Ascending aorta (tissue), 2 donors: ENCODE measurements at regions not wholly inside any gene's neighbourhood (a gene's known extent, or its start where the extent isn't known, plus 50 kb on each side); places are given as distances from the start of the nearest gene placed in this dataset.
"Not testable (repeated sequence)": the region's sequence is repeated elsewhere in the genome, so short reads cannot be mapped to it uniquely, and the experiment has no call there.

Experiments used
- DNase-seq, 2 donors: peaks; one replicate each; pipeline ENCODE4 v3.0.0-alpha.2; 2019; ENCODE audit warnings: low spot score in 2 of 2
- H3K27ac ChIP-seq, 2 donors: fragments of 200-600 bp; sonication (generic); one replicate each; pipeline ENCODE4 v1.5.1; 2016 to 2017; ENCODE audit warnings: mild to moderate bottlenecking in 1 of 2
- H3K27me3 ChIP-seq: fragments of 200-600 bp; sonication (generic); one replicate; pipeline ENCODE4 v1.5.1; 2017
- H3K36me3 ChIP-seq, 2 donors: fragments of 200-600 bp; sonication (generic); one replicate each; pipeline ENCODE4 v1.5.1; 2016
- H3K4me1 ChIP-seq, 2 donors: fragments of 200-600 bp; sonication (generic); one replicate each; pipeline ENCODE4 v1.5.1; 2016 to 2017; ENCODE audit warnings: mild to moderate bottlenecking in 1 of 2
- H3K4me3 ChIP-seq, 2 donors: fragments of 200-600 bp; sonication (generic); one replicate each; pipeline ENCODE4 v1.5.1; 2016 to 2017; ENCODE audit warnings: mild to moderate bottlenecking in 1 of 2
- H3K9me3 ChIP-seq, 2 donors: fragments of 200-600 bp; sonication (generic); one replicate each; pipeline ENCODE4 v1.5.1; 2016
- intact Hi-C: fragments of 100-400 bp; cut with DNase I; formaldehyde crosslinking; loops from one replicate; pipeline ENCODE4 v1.15.1; 2023
- TF ChIP-seq, protein P1 (sequence below), 3 experiments: fragments of 200-600 bp in 2 of 3; fragments of 450-650 bp in 1 of 3; sonication (generic) in 2 of 3; IDR thresholded peaks; one replicate each; pipeline ENCODE4 v1.5.1; 2016 to 2019; ENCODE audit warnings: antibody characterized with exemption in 3 of 3, mild to moderate bottlenecking in 1 of 3, moderate library complexity in 1 of 3

DNA sequence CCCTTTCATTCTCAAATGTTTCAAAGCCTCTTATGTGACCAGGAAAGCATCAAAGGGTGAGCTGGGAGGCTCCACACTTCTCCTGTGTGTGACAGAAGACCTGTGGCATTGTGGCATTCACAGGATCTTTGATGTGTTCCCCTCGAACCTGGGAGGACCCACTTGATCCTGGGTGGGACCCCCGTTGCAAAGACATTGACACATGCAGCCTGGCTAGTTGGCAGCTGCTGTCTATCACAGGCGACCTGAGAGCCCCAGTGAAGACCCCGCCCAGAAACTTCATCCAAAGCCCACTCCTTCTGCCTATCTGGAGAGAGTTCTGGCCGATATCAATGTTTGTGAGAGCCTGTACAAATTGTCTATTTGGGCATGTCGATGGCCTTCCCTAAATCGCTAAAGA, 140.4 kb upstream of the ATP2B2 start:
- Histone ChIP-seq H3K4me1 (no peaks in the 10 kb centered on the region), H3K36me3 (no peaks in the 10 kb centered on the region), H3K9me3 (no peaks in the 10 kb centered on the region), H3K27me3 (no peaks in the 10 kb centered on the region), H3K4me3 (no peak overlapping the region), H3K27ac (no peak overlapping the region)
- TF ChIP-seq, protein P1, sequence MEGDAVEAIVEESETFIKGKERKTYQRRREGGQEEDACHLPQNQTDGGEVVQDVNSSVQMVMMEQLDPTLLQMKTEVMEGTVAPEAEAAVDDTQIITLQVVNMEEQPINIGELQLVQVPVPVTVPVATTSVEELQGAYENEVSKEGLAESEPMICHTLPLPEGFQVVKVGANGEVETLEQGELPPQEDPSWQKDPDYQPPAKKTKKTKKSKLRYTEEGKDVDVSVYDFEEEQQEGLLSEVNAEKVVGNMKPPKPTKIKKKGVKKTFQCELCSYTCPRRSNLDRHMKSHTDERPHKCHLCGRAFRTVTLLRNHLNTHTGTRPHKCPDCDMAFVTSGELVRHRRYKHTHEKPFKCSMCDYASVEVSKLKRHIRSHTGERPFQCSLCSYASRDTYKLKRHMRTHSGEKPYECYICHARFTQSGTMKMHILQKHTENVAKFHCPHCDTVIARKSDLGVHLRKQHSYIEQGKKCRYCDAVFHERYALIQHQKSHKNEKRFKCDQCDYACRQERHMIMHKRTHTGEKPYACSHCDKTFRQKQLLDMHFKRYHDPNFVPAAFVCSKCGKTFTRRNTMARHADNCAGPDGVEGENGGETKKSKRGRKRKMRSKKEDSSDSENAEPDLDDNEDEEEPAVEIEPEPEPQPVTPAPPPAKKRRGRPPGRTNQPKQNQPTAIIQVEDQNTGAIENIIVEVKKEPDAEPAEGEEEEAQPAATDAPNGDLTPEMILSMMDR (IDR thresholded peaks at IDR 0.05): no peak
- intact Hi-C loops: no loop called here
- DNase-seq: peak in 1 of 2 donors; percentile 3

DNA sequence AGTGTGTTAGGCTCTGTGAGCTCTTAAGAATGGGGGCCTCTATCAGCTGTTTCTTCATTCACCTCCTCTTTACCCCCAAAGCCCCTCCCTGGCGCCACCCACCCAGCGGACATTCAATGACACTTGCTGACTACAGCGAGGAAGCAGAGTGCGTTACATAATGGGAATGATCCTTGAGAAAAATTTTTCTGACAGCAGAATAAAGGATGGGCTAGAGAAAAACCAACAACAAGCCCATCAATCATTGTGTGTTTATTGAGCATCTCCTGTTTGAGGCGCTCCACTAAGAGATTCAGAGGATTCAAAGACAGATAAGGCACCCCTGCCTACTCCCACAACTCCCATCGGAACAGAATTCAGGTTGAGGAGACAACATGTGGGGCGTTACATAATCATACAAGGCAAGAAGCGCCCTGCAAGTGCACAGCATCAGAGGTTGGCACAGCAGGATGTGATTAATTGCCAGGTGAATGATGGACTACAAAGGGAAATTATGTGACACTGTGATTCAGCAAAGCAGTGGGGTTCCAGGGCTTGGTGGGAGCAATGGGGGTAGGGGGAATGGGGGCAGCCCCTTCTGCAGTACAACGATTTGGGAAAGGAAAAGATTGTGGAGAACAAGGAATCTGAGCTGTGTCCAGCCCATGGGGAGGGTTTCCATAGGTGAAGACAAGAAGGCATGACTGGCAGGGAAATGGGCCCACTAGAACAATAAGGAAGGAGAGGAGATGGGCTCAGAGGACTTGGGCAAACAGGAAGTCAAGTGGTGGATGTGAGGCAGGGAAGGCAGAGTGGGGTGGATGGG, 141.3 kb upstream of the ATP2B2 start:
- DNase-seq: peak in 1 of 2 donors; percentile 30

DNA sequence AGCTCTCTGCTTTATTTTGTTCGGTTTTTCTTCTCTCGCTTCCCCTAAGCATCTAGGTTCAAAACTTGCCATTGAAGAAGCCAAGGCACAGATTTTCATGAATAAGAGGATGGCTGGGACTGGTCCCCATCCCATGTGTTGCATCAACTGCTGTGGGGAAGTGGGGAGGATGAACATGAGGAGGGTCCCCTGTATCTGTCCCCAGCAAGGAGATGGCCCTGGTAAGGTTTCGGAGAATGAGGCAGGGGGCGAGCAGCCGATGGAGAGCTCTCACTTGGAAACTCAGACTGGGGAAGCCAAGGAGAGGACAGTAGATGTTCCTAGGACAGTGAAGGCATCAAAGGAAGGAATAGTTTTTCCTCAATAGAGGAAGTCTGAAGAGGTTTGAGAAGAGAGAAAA, 142.0 kb upstream of the ATP2B2 start:
- TF ChIP-seq, protein P1 (IDR thresholded peaks at IDR 0.05): no peak
- Histone ChIP-seq H3K27me3 (no peaks in the 10 kb centered on the region), H3K36me3 (no peaks in the 10 kb centered on the region), H3K27ac (no peak overlapping the region), H3K4me3 (no peak overlapping the region), H3K4me1 (no peaks in the 10 kb centered on the region), H3K9me3 (no peaks in the 10 kb centered on the region)
- intact Hi-C loops: no loop called here
- DNase-seq: peak in 1 of 2 donors; percentile 16

More for the DNA sequence above, 141.3 kb upstream of the ATP2B2 start:
- Histone ChIP-seq H3K27me3 (no peaks in the 10 kb centered on the region), H3K9me3 (no peaks in the 10 kb centered on the region), H3K4me3 (no peak overlapping the region), H3K4me1 (no peaks in the 10 kb centered on the region), H3K27ac (no peak overlapping the region), H3K36me3 (no peaks in the 10 kb centered on the region)
- intact Hi-C loops: no loop called here
- TF ChIP-seq, protein P1 (IDR thresholded peaks at IDR 0.05): no peak

DNA sequence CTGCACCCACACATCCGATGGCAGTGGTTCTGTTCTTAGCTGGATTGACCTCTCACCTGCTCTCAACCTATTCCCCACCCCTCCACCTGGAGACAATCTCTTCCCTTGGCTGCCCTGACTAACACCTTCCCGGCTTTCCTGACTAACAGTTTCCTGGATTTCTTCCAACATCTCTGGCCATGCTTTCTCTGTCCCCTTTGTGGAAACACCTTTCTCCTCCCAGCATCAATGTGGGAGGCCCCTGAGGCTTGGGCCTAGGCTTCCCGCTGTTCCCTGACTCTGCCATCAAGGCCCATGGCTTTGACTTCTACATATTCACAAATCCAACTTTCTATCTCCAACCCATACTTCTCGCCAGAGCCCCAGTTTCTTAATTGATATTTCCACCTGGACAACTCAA, 142.8 kb upstream of the ATP2B2 start:
- Histone ChIP-seq H3K4me3 (no peak overlapping the region), H3K27me3 (no peaks in the 10 kb centered on the region), H3K9me3 (no peaks in the 10 kb centered on the region), H3K4me1 (no peaks in the 10 kb centered on the region), H3K27ac (no peak overlapping the region), H3K36me3 (no peaks in the 10 kb centered on the region)
- DNase-seq: peak in 1 of 2 donors; percentile 33
- intact Hi-C loops: no loop called here
- TF ChIP-seq, protein P1 (IDR thresholded peaks at IDR 0.05): no peak

DNA sequence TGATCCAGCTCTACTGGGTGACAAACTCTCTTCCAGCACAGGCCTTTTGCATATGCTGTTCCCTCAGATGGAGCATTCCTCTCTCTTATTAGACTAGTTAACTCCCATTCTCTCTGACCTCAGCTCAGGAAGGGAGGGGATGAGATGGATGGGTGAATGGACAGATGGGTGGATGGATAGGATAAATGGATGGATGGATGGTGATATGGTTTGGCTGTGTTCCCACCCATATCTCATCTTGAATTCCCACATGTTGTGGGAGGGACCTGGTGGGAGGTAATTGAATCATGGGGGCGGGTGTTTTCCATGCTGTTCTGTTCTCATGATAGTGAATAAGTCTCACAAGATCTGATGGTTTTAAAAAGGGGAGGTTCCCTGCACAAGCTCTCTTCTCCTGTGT, 144.1 kb upstream of the ATP2B2 start:
- H3K27ac ChIP-seq, H3K9me3 ChIP-seq, H3K36me3 ChIP-seq, H3K4me3 ChIP-seq, DNase-seq, H3K4me1 ChIP-seq, intact Hi-C loops, H3K27me3 ChIP-seq: not testable (repeated sequence)

DNA sequence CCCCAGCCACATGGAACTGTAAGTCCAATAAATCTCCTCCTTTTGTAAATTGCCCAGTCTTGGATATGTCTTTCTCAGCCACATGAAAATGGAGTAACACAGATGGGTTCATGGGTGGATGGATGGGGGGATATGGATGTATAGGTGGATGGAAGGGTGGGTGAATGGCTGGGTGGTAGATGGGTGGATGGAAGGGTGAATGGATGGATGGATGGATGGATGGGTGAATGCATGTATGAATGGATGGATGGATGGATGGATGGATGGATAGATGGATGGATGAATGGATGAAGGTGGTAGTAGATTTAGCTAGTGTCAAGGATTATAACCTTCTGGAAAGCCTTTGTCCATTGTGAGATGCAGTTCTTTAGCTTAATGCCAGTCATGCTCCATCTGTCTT, 146.1 kb upstream of the ATP2B2 start:
- Histone ChIP-seq H3K9me3 (no peaks in the 10 kb centered on the region), H3K4me1 (no peaks in the 10 kb centered on the region), H3K27ac (no peak overlapping the region), H3K36me3 (no peaks in the 10 kb centered on the region), H3K27me3 (no peaks in the 10 kb centered on the region), H3K4me3 (no peak overlapping the region)
- no peak for DNase-seq
- TF ChIP-seq, protein P1 (IDR thresholded peaks at IDR 0.05): no peak
- intact Hi-C loops: no loop called here
